HCT116 (cell line): ENCODE measurements at regions not wholly inside any gene's neighbourhood (a gene's known extent, or its start where the extent isn't known, plus 50 kb on each side); places are given as distances from the start of the nearest gene placed in this dataset.

Experiments
- CBX3 ChIP-seq: IDR thresholded peaks from 2 replicates; pipeline ENCODE4 v1.6.1; 2012; ENCODE audit warnings: low read depth
- CTCF ChIP-seq, 3 experiments: fragments of 200-600 bp in 1 of 3; sonication (generic) in 1 of 3; IDR thresholded peaks in 2 of 3; conservative IDR thresholded peaks in 1 of 3; 2 replicates each; pipeline ENCODE4 v1.5.1; 2012 to 2017; ENCODE audit warnings: low read depth in 2 of 3, low read length in 2 of 3, antibody characterized with exemption in 1 of 3, borderline replicate concordance in 1 of 3, control low read depth in 1 of 3, mild to moderate bottlenecking in 1 of 3, mixed read lengths in 1 of 3, mixed run types in 1 of 3, moderate library complexity in 1 of 3; ENCODE audit not compliant: insufficient read depth in 1 of 3
- EZH2 ChIP-seq: fragments of 200-600 bp; sonication (generic); IDR thresholded peaks from 2 replicates; pipeline ENCODE4 v1.6.1; 2017; ENCODE audit warnings: antibody characterized with exemption, mixed run types
- EZH2phosphoT487 ChIP-seq: fragments of 200-600 bp; IDR thresholded peaks from 2 replicates; pipeline ENCODE4 v1.6.1; 2018; ENCODE audit warnings: antibody characterized with exemption, borderline replicate concordance
- JUND ChIP-seq: IDR thresholded peaks from 2 replicates; pipeline ENCODE4 v1.6.1; 2012
- POLR2A ChIP-seq: IDR thresholded peaks from 2 replicates; pipeline ENCODE4 v1.7.0; 2011; ENCODE audit warnings: borderline replicate concordance; ENCODE audit not compliant: insufficient read depth, insufficient read length; ENCODE audit errors: extremely low read depth
- TCF7L2 ChIP-seq: IDR thresholded peaks from 2 replicates; pipeline ENCODE4 v1.7.0; 2011; ENCODE audit warnings: borderline replicate concordance, inconsistent platforms; ENCODE audit not compliant: insufficient read depth, insufficient read length; ENCODE audit errors: extremely low read depth
- ZNF274 ChIP-seq: fragments of 200-500 bp; sonication (Bioruptor generic); IDR thresholded peaks from 2 replicates; pipeline ENCODE4 v1.6.1; 2014; ENCODE audit warnings: mild to moderate bottlenecking, low read depth, low read length, inconsistent platforms

GRCh38 chr20:48038713-48039112 lies 253.4 kb upstream of the SULF2 start:
- TF ChIP-seq CBX3 (no peak), CTCF (IDR thresholded peaks at IDR 0.05 in 2 of 3, conservative IDR thresholded peaks at IDR 0.05 in 1 of 3; ENCODE audit: borderline replicate concordance in 1 of 3, insufficient read depth in 1 of 3, low read depth in 2 of 3, low read length in 2 of 3) (no peak), JUND (no peak), ZNF274 (no peak), POLR2A (no peak), EZH2phosphoT487 (no peak), TCF7L2 (no peak), EZH2 (no peak)
